Uterus (tissue), 2 donors: ENCODE measurements at regions not wholly inside any gene's neighbourhood (a gene's known extent, or its start where the extent isn't known, plus 50 kb on each side); places are given as distances from the start of the nearest gene placed in this dataset.

Experiments used
- CTCF ChIP-seq, 4 experiments: fragments of 200-600 bp in 2 of 4; fragments of 450-650 bp in 2 of 4; sonication (generic) in 2 of 4; IDR thresholded peaks; one replicate each; pipeline ENCODE4 v1.5.1; 2016 to 2019; ENCODE audit warnings: antibody characterized with exemption in 4 of 4, mild to moderate bottlenecking in 2 of 4, moderate library complexity in 1 of 4
- POLR2A ChIP-seq, 2 donors: fragments of 450-650 bp; IDR thresholded peaks; one replicate each; pipeline ENCODE4 v1.6.1; 2016; ENCODE audit warnings: antibody characterized with exemption in 2 of 2, mild to moderate bottlenecking in 1 of 2, moderate library complexity in 1 of 2

GRCh38 chr4:72876946-72877345 lies 192.6 kb downstream of the COX18 start:
- no peak for TF ChIP-seq CTCF (IDR thresholded peaks at IDR 0.05)
- no peak for TF ChIP-seq POLR2A (IDR thresholded peaks at IDR 0.05)
